HL-60 (cell line): ENCODE measurements at regions not wholly inside any gene's neighbourhood (a gene's known extent, or its start where the extent isn't known, plus 50 kb on each side); places are given as distances from the start of the nearest gene placed in this dataset.

Experiments
- DNase-seq, 2 experiments: peaks; one replicate each; pipeline ENCODE4 v3.0.0-alpha.2; 2010 to 2020; ENCODE audit warnings: low read depth in 1 of 2, low spot score in 1 of 2
- H3K27ac ChIP-seq: fragments of 250-450 bp; sonication (Bioruptor Pico); replicated peaks from 2 replicates; pipeline ENCODE4 v1.5.1; 2020; ENCODE audit warnings: mild to moderate bottlenecking, moderate library complexity
- H3K27me3 ChIP-seq: fragments of 250-450 bp; sonication (Bioruptor Pico); 2 replicates; pipeline ENCODE4 v1.5.1; 2021; ENCODE audit warnings: mild to moderate bottlenecking, moderate library complexity; ENCODE audit not compliant: insufficient read depth, poor library complexity, severe bottlenecking
- H3K4me3 ChIP-seq: replicated peaks from 2 replicates; pipeline ENCODE4 v1.5.1; 2011; ENCODE audit warnings: mild to moderate bottlenecking, control low read depth, low read length; ENCODE audit not compliant: insufficient read depth
- GABPA ChIP-seq: IDR thresholded peaks from 2 replicates; pipeline ENCODE4 v1.6.1; 2012; ENCODE audit warnings: low read depth
- POLR2AphosphoS5 ChIP-seq: IDR thresholded peaks from 2 replicates; pipeline ENCODE4 v1.6.1; 2012; ENCODE audit warnings: low read depth
- REST ChIP-seq: IDR thresholded peaks from 2 replicates; pipeline ENCODE4 v1.6.1; 2012; ENCODE audit warnings: low read depth; ENCODE audit not compliant: insufficient replicate concordance
- SPI1 ChIP-seq: IDR thresholded peaks from 2 replicates; pipeline ENCODE4 v1.6.1; 2012; ENCODE audit warnings: low read depth, mild to moderate bottlenecking, borderline replicate concordance
- TF ChIP-seq, protein P1 (sequence below): IDR thresholded peaks from one replicate; pipeline ENCODE4 v1.5.1; 2011; ENCODE audit warnings: low read length, control low read depth, inconsistent platforms; ENCODE audit not compliant: insufficient read depth

DNA sequence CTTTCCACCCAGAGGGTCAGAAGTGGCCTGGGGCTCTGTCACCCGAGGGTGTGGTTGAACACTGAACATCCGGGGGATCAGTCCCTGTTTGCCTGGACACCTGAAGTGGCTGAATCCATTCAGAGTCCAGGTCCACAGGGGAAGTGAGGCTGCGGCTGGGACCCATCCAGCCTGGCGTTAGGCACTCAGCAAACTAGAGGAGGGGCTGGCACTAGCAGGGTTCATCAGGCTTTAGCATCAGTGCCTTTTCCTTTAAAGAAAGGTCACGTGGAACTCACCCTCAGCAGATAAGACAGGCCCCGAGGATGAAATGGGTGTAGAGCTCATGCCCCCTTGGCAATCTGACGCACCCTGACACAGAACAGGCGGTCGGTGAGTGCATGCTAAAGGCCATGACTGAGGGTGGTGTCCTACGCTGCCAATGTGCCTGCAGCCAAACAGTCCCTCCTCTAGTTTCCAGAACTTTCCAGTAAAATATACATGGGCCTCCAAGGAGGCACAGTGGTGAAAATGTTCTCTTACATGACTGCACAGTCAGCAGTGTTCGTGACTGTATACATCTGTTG is 72.4 kb upstream of the ARHGEF7 start:
- TF ChIP-seq GABPA (no peak), REST (no peak), POLR2AphosphoS5 (no peak), SPI1 (no peak)
- TF ChIP-seq, protein P1, sequence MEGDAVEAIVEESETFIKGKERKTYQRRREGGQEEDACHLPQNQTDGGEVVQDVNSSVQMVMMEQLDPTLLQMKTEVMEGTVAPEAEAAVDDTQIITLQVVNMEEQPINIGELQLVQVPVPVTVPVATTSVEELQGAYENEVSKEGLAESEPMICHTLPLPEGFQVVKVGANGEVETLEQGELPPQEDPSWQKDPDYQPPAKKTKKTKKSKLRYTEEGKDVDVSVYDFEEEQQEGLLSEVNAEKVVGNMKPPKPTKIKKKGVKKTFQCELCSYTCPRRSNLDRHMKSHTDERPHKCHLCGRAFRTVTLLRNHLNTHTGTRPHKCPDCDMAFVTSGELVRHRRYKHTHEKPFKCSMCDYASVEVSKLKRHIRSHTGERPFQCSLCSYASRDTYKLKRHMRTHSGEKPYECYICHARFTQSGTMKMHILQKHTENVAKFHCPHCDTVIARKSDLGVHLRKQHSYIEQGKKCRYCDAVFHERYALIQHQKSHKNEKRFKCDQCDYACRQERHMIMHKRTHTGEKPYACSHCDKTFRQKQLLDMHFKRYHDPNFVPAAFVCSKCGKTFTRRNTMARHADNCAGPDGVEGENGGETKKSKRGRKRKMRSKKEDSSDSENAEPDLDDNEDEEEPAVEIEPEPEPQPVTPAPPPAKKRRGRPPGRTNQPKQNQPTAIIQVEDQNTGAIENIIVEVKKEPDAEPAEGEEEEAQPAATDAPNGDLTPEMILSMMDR = no peak
- no peak overlapping the region for H3K4me3 ChIP-seq
- no peak for DNase-seq
- H3K27ac ChIP-seq = no peak overlapping the region
- H3K27me3 ChIP-seq = peaks cover 11% of the 10 kb centered on the region

- TF ChIP-seq, protein P1 = no peak
- TF ChIP-seq SPI1 (no peak), REST (no peak), POLR2AphosphoS5 (no peak), GABPA (no peak)
- no peak overlapping the region for H3K27ac ChIP-seq
- no peak for DNase-seq
- peaks cover 25% of the 10 kb centered on the region for H3K27me3 ChIP-seq
- H3K4me3 ChIP-seq = no peak overlapping the region
Measured at GRCh38 chr13:111040830-111041229, 74.3 kb upstream of the ARHGEF7 start.

DNA sequence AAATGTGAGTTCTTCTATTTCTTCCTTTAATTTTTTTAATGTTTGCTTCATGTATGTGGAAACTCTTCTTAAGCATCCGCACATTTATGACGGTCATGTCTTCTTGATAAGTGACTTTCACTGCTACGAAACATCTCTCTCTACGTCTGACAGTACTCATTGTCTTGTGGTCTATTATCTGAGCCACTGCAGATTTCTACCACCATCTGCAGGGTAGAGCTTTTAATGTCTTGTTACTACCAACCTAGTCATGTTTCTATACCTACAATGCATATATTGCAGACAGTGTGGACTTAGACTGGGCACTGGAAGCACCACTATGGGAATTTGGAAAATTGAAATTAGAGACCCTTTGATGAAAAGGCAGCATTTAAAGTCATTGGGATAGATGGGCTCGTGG is 75.4 kb upstream of the ARHGEF7 start:
- TF ChIP-seq GABPA (no peak), SPI1 (no peak), REST (no peak), POLR2AphosphoS5 (no peak)
- TF ChIP-seq, protein P1 = no peak
- DNase-seq = no peak
- Histone ChIP-seq H3K27ac (no peak overlapping the region), H3K27me3 (peaks cover 28% of the 10 kb centered on the region), H3K4me3 (no peak overlapping the region)
